Activated T-helper 1 cell treated with anti-CD3 and anti-CD28 coated beads, Interleukin-2, amount 50 U/mL, for 16 hours (primary cell): ENCODE measurements at regions not wholly inside any gene's neighbourhood (a gene's known extent, or its start where the extent isn't known, plus 50 kb on each side); places are given as distances from the start of the nearest gene placed in this dataset.

Source experiments
- DNase-seq, 2 donors: peaks; one replicate each; pipeline ENCODE4 v3.0.0-alpha.2; 2020; ENCODE audit warnings: low read depth in 1 of 2, low spot score in 1 of 2

GRCh38 chr2:13091455-13091854 is 374.7 kb downstream of the TRIB2 start:
- no peak for DNase-seq

GRCh38 chr2:13091861-13092378 is 375.2 kb downstream of the TRIB2 start:
- no peak for DNase-seq

- no peak for DNase-seq
These were observed 376.8 kb downstream of the TRIB2 start for GRCh38 chr2:13093416-13093991.

- DNase-seq = no peak
These were observed 385.8 kb downstream of the TRIB2 start for GRCh38 chr2:13102397-13103063.

GRCh38 chr2:13103151-13103550 is 386.4 kb downstream of the TRIB2 start:
- DNase-seq = no peak

GRCh38 chr2:13103778-13104493 is 387.2 kb downstream of the TRIB2 start:
- no peak for DNase-seq

GRCh38 chr2:13104723-13105122 is 388.0 kb downstream of the TRIB2 start:
- no peak for DNase-seq

GRCh38 chr2:13106302-13106701 is 389.6 kb downstream of the TRIB2 start:
- no peak for DNase-seq

GRCh38 chr2:13109516-13109915 is 392.8 kb downstream of the TRIB2 start:
- DNase-seq = no peak

GRCh38 chr2:13110825-13111224 is 394.1 kb downstream of the TRIB2 start:
- DNase-seq = no peak

GRCh38 chr2:13113002-13113401 is 396.3 kb downstream of the TRIB2 start:
- no peak for DNase-seq

- DNase-seq = no peak
These were observed 397.7 kb downstream of the TRIB2 start for GRCh38 chr2:13114391-13114790.

GRCh38 chr2:13115643-13116042 is 398.9 kb downstream of the TRIB2 start:
- DNase-seq = no peak

- no peak for DNase-seq
These were observed 404.4 kb downstream of the TRIB2 start for GRCh38 chr2:13121096-13121495.

- DNase-seq = no peak
These were observed 411.4 kb downstream of the TRIB2 start for GRCh38 chr2:13128139-13128538.

- DNase-seq = no peak
These were observed 418.6 kb downstream of the TRIB2 start for GRCh38 chr2:13135369-13135768.

- DNase-seq = no peak
These were observed 419.1 kb downstream of the TRIB2 start for GRCh38 chr2:13135856-13136255.

GRCh38 chr2:13137679-13138078 is 420.9 kb downstream of the TRIB2 start:
- no peak for DNase-seq

GRCh38 chr2:13141315-13141714 is 424.6 kb downstream of the TRIB2 start:
- no peak for DNase-seq

GRCh38 chr2:13143451-13143850 is 426.7 kb downstream of the TRIB2 start:
- DNase-seq = no peak

- DNase-seq = no peak
These were observed 440.2 kb downstream of the TRIB2 start for GRCh38 chr2:13156916-13157315.

- DNase-seq = no peak
These were observed 441.7 kb downstream of the TRIB2 start for GRCh38 chr2:13158466-13158865.
